ENCODE measurements at regions not wholly inside any gene's neighbourhood (a gene's known extent, or its start where the extent isn't known, plus 50 kb on each side); places are given as distances from the start of the nearest gene placed in this dataset.

- TF ChIP-seq EZH2 (IDR thresholded peaks at IDR 0.05), result no peak
- TF ChIP-seq POLR2AphosphoS5 (IDR thresholded peaks at IDR 0.05; ENCODE audit: borderline replicate concordance, low read depth, low read length), result no peak
These were observed 321.5 kb upstream of the OLFM3 start for GRCh38 chr1:102318104-102318806.

Measured in SK-N-MC (cell line).